Fibroblast of pulmonary artery (primary cell): ENCODE measurements at regions not wholly inside any gene's neighbourhood (a gene's known extent, or its start where the extent isn't known, plus 50 kb on each side); places are given as distances from the start of the nearest gene placed in this dataset.
"Not testable (repeated sequence)": the region's sequence is repeated elsewhere in the genome, so short reads cannot be mapped to it uniquely, and the experiment has no call there.

Source experiments
- DNase-seq: peaks from one replicate; pipeline ENCODE4 v3.0.0-alpha.2; 2010; ENCODE audit warnings: low read depth
- H3K4me3 ChIP-seq: replicated peaks from 2 replicates; pipeline ENCODE4 v1.5.1; 2011; ENCODE audit warnings: low read depth, mild to moderate bottlenecking, control low read depth, low read length, moderate library complexity
- TF ChIP-seq, protein P1 (sequence below): IDR thresholded peaks from 2 replicates; pipeline ENCODE4 v1.5.1; 2011; ENCODE audit warnings: mild to moderate bottlenecking, control low read depth, low read length, inconsistent platforms; ENCODE audit errors: missing control alignments

- DNase-seq: no peak
- TF ChIP-seq, protein P1, sequence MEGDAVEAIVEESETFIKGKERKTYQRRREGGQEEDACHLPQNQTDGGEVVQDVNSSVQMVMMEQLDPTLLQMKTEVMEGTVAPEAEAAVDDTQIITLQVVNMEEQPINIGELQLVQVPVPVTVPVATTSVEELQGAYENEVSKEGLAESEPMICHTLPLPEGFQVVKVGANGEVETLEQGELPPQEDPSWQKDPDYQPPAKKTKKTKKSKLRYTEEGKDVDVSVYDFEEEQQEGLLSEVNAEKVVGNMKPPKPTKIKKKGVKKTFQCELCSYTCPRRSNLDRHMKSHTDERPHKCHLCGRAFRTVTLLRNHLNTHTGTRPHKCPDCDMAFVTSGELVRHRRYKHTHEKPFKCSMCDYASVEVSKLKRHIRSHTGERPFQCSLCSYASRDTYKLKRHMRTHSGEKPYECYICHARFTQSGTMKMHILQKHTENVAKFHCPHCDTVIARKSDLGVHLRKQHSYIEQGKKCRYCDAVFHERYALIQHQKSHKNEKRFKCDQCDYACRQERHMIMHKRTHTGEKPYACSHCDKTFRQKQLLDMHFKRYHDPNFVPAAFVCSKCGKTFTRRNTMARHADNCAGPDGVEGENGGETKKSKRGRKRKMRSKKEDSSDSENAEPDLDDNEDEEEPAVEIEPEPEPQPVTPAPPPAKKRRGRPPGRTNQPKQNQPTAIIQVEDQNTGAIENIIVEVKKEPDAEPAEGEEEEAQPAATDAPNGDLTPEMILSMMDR: no peak
- no peak overlapping the region for H3K4me3 ChIP-seq
These were observed 450.5 kb upstream of the FGF16 start for GRCh38 chrX:76996641-76997040.

DNA sequence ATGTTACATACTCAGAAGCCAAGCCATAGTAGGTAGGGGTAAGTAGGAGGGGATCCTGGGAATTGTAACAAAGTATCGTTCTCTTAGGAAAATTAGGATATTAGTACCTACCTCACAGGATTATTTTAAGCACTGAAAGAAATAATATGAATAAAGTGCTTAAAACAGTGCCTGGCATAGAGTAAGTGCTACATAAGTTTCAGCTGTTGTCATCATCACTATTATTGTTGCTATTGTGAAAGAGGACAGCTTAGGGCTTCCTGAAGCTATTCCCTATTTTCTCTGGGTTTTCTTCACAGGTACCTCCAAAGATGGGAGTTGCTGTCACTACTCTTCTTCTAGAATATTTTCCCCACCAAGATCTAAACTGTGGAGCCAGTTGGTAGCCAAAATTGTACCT is 443.7 kb upstream of the FGF16 start:
- TF ChIP-seq, protein P1: no peak
- H3K4me3 ChIP-seq: no peak overlapping the region
- DNase-seq: no peak

DNA sequence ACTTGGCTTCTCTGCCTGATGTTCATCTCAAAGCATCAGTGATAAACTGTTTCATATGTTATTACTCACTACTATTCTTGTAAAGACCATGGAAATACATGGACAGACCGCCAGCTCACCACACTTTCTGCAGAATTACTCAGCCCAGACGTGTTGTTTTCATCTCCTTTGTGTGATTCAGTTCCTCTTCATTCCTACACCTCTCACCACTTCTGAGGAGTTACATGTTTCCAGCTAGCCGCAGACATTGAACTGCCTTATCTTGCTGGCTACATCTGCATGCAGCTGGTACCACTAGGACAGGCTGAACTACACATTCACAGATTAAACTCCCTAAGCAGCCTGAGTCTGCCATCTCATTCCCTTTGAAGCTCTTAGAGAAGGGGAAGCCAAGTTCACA is 443.2 kb upstream of the FGF16 start:
- DNase-seq: no peak
- TF ChIP-seq, protein P1: no peak
- no peak overlapping the region for H3K4me3 ChIP-seq

- TF ChIP-seq, protein P1: no peak
- no peak overlapping the region for H3K4me3 ChIP-seq
- DNase-seq: peak; percentile 0
These were observed 437.5 kb upstream of the FGF16 start for GRCh38 chrX:77009691-77010090.

- H3K4me3 ChIP-seq: no peak overlapping the region
- TF ChIP-seq, protein P1: no peak
- no peak for DNase-seq
These were observed 432.5 kb upstream of the FGF16 start for GRCh38 chrX:77014377-77015372.

- H3K4me3 ChIP-seq: no peak overlapping the region
- TF ChIP-seq, protein P1: no peak
- no peak for DNase-seq
These were observed 430.1 kb upstream of the FGF16 start for GRCh38 chrX:77017093-77017492.

GRCh38 chrX:77046180-77046810 is 400.9 kb upstream of the FGF16 start:
- not testable (repeated sequence) for DNase-seq, H3K4me3 ChIP-seq
